ENCODE measurements at regions not wholly inside any gene's neighbourhood (a gene's known extent, or its start where the extent isn't known, plus 50 kb on each side); places are given as distances from the start of the nearest gene placed in this dataset.
A peak's percentile ranks its signal among the peaks of the same experiment; 100 is the strongest.

GRCh38 chr10:9833942-9834341, 1183.7 kb upstream of the CELF2 start:
- DNase-seq: peak in 1 of 4 donors; percentile 58

DNA sequence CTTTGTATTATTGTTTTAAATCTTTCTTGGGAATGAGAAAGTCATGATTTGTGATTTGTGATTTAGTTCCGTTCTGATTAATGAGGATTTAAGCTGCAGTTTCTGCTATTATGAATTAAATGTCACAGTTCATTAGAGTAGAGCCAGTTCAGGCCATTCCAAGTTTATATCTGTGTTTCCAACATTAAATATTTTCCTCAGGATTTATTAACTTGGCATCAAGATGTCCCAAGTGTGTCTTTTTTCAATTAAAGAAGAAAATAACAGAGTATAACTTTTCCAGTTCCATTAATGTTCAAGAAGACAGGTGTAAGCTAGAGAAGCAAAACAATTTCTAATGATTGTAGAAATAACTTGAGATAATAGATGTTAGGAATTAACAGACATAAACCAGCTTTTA, 1183.2 kb upstream of the CELF2 start:
- H3K4me3 ChIP-seq: no peak overlapping the region
- H3K27ac ChIP-seq: no peak overlapping the region
- DNase-seq (peak in 1 of 4 donors; percentile 35), ATAC-seq (no peak)
- peaks cover 0 to 14% of the 10 kb centered on the region in 2 donors for H3K9me3 ChIP-seq
- H3K36me3 ChIP-seq: no peaks in the 10 kb centered on the region
- no peaks in the 10 kb centered on the region for H3K27me3 ChIP-seq
- intact Hi-C loops (cut with DNase I): no loop called here
- TF ChIP-seq CTCF (IDR thresholded peaks at IDR 0.05): no peak
- H3K4me1 ChIP-seq: no peaks in the 10 kb centered on the region

More at GRCh38 chr10:9833942-9834341, 1183.7 kb upstream of the CELF2 start:
- H3K4me1 ChIP-seq: no peaks in the 10 kb centered on the region
- H3K9me3 ChIP-seq: peaks cover 0 to 12% of the 10 kb centered on the region in 2 donors
- peak; percentile 91 for ATAC-seq
- no peaks in the 10 kb centered on the region for H3K36me3 ChIP-seq
- intact Hi-C loops (cut with DNase I): no loop called here
- no peak for TF ChIP-seq CTCF (IDR thresholded peaks at IDR 0.05)
- H3K27me3 ChIP-seq: no peaks in the 10 kb centered on the region
- no peak overlapping the region for H3K27ac ChIP-seq
- H3K4me3 ChIP-seq: no peak overlapping the region

DNA sequence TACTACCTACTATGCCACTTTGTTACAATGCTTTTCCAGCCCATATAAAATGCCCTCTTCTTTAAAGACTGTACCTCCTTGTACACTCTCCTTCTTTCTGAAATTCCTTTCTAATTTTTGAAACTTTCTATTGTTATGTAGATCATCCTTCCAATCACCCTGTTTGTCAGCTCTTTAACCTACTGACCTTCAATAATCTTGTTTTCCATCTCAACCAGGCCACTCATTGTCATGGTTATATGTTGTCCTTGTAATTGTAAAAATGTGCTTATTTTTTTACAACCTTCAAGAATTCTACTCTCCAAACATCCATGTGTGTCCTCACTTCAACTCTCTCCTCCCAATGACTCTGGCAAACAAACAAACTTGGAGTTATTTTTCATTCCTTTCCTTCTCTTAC, 1172.6 kb upstream of the CELF2 start:
- H3K27me3 ChIP-seq: no peaks in the 10 kb centered on the region
- no peaks in the 10 kb centered on the region for H3K36me3 ChIP-seq
- peaks cover 0 to 21% of the 10 kb centered on the region in 2 donors for H3K9me3 ChIP-seq
- ATAC-seq: no peak
- intact Hi-C loops (cut with DNase I): no loop called here
- no peaks in the 10 kb centered on the region for H3K4me1 ChIP-seq
- TF ChIP-seq CTCF (IDR thresholded peaks at IDR 0.05): no peak
- no peak overlapping the region for H3K27ac ChIP-seq
- no peak overlapping the region for H3K4me3 ChIP-seq
- DNase-seq: no peak

GRCh38 chr10:9848278-9848677, 1169.4 kb upstream of the CELF2 start:
- Histone ChIP-seq H3K9me3 (peaks cover 0 to 39% of the 10 kb centered on the region in 2 donors), H3K27ac (no peak overlapping the region), H3K4me1 (no peaks in the 10 kb centered on the region), H3K36me3 (no peaks in the 10 kb centered on the region), H3K4me3 (no peak overlapping the region), H3K27me3 (no peaks in the 10 kb centered on the region)
- ATAC-seq (no peak), DNase-seq (no peak)
- intact Hi-C loops (cut with DNase I): no loop called here
- no peak for TF ChIP-seq CTCF (IDR thresholded peaks at IDR 0.05)

DNA sequence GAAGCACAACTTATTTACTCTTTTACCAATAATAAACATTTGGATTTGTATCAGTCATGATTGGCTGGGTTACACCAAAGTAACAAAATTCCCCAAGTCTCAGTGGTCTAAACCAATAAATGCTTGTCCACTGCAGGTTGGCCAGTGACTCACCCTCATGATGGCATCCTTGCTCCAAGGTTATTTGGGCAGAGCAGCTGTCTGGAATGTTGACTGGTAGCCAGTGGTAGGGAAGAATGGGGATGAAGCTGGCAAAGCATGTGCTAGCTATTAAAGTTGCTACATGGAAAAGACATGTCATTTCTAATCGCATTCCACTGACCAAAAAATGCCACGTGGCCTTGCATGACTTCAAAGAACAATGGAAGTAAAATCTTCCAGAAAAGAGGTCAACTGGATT, 1168.7 kb upstream of the CELF2 start:
- H3K27ac ChIP-seq: no peak overlapping the region
- no peak overlapping the region for H3K4me3 ChIP-seq
- no peaks in the 10 kb centered on the region for H3K4me1 ChIP-seq
- peaks cover 0 to 38% of the 10 kb centered on the region in 2 donors for H3K9me3 ChIP-seq
- intact Hi-C loops (cut with DNase I): no loop called here
- TF ChIP-seq CTCF (IDR thresholded peaks at IDR 0.05): no peak
- ATAC-seq (no peak), DNase-seq (no peak)
- no peaks in the 10 kb centered on the region for H3K27me3 ChIP-seq
- H3K36me3 ChIP-seq: no peaks in the 10 kb centered on the region
